ENCODE measurements at regions not wholly inside any gene's neighbourhood (a gene's known extent, or its start where the extent isn't known, plus 50 kb on each side); places are given as distances from the start of the nearest gene placed in this dataset.

DNA sequence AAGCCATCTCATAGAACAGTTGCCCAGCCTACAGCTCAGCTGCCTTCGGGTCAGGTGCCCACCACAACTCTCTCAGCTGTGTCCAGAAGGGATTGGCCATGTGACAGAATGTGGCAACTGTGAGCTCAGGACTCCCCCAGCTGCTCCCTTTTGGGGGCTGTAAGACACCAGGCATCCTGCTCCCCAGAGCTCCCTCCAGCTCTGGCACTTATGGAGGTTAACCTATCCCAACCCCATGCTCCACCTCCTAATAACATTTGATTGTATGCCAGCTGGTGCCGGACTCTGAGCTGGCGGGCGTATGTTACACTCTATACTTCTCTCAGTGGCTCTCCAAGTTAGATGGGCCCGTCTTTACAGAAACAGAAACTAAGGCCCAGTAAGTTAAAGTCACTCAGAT is 222.8 kb downstream of the FAM43A start:
- Histone ChIP-seq H3K79me2 (ENCODE audit: control insufficient read depth, low read length) (no peaks in the 10 kb centered on the region), H3K9me2 (replicated peaks; ENCODE audit: control insufficient read depth, low read length) (no peaks in the 10 kb centered on the region), H3K4me2 (ENCODE audit: low read length) (no peak overlapping the region), H4K20me1 (ENCODE audit: control insufficient read depth, insufficient read depth, low read depth, low read length) (no peaks in the 10 kb centered on the region), H3K4me3 (ENCODE audit: low read length) (no peak overlapping the region), H3K27me3 (ENCODE audit: control insufficient read depth, low read length) (peaks cover 5% of the 10 kb centered on the region; the same call in 1 of the 2 replicates), H3K4me1 (ENCODE audit: control insufficient read depth, low read length) (no peaks in the 10 kb centered on the region), H3K36me3 (ENCODE audit: control insufficient read depth, low read length) (no peaks in the 10 kb centered on the region), H3K27ac (ENCODE audit: low read depth, low read length) (no peak overlapping the region), H3F3A (ENCODE audit: control insufficient read depth, insufficient read depth) (no peaks in the 10 kb centered on the region), H3K9me3 (ENCODE audit: control insufficient read depth, insufficient read depth, low read length) (peaks cover 4% of the 10 kb centered on the region; the same call in 1 of the 2 replicates)
- TF ChIP-seq EZH2phosphoT487 (IDR thresholded peaks at IDR 0.05; ENCODE audit: borderline replicate concordance, low read length) = no peak
- TF ChIP-seq, protein P1, sequence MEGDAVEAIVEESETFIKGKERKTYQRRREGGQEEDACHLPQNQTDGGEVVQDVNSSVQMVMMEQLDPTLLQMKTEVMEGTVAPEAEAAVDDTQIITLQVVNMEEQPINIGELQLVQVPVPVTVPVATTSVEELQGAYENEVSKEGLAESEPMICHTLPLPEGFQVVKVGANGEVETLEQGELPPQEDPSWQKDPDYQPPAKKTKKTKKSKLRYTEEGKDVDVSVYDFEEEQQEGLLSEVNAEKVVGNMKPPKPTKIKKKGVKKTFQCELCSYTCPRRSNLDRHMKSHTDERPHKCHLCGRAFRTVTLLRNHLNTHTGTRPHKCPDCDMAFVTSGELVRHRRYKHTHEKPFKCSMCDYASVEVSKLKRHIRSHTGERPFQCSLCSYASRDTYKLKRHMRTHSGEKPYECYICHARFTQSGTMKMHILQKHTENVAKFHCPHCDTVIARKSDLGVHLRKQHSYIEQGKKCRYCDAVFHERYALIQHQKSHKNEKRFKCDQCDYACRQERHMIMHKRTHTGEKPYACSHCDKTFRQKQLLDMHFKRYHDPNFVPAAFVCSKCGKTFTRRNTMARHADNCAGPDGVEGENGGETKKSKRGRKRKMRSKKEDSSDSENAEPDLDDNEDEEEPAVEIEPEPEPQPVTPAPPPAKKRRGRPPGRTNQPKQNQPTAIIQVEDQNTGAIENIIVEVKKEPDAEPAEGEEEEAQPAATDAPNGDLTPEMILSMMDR (IDR thresholded peaks at IDR 0.05; ENCODE audit: low read depth, low read length, poor library complexity, severe bottlenecking) = no peak

DNA sequence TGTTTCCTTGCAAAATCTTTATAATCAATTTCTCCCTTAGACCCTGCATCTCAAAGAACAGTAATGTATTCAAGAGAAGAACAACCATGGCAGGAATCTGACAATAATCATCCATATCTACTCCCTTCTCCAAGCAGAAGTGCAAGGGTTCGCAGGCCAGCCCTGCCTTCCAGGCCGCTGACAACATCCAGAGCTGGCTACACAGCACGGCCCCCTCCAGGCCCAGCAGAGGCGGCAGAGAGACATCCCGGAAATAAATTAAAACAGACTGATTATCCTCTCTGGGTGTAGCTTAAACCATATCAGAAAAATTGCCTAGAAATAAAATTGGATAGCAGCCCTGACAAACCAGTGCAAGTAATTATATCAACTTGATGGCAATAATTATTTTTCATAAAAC is 223.3 kb downstream of the FAM43A start:
- H3K79me2 ChIP-seq (ENCODE audit: control insufficient read depth, low read length) = no peaks in the 10 kb centered on the region
- TF ChIP-seq EZH2phosphoT487 (IDR thresholded peaks at IDR 0.05; ENCODE audit: borderline replicate concordance, low read length) = no peak
- TF ChIP-seq, protein P1 (IDR thresholded peaks at IDR 0.05; ENCODE audit: low read depth, low read length, poor library complexity, severe bottlenecking) = no peak

DNA sequence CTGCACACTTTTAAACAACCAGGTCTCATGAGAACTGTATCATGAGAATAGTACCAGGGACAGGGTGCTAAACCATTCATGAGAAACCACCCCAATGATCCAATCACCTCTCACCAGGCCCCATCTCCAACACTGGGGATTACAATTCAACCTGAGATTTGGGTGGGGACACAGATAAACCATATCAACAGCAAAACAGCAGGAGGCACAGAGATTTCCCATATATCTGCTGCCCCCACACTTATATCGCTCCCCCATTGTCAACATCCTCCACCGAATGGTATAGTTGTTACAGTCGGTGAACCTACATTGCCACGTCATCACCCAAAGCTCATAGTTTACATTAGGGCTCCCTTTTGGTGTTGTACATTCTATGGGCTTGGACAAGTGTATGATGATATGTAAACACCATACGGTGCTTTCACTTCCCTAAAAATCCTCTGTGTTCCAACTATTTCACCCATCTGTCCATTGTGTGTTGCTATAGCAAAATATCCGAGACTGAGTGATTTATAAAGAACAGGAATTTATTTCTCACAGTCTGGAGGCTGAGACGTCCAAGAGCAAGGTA is 224.8 kb downstream of the FAM43A start:
- Histone ChIP-seq H3K4me3 (ENCODE audit: low read length) (no peak overlapping the region), H3K79me2 (ENCODE audit: control insufficient read depth, low read length) (no peaks in the 10 kb centered on the region), H4K20me1 (ENCODE audit: control insufficient read depth, insufficient read depth, low read depth, low read length) (no peaks in the 10 kb centered on the region), H3K36me3 (ENCODE audit: control insufficient read depth, low read length) (no peaks in the 10 kb centered on the region), H3K9me3 (ENCODE audit: control insufficient read depth, insufficient read depth, low read length) (no peaks in the 10 kb centered on the region), H3K9me2 (replicated peaks; ENCODE audit: control insufficient read depth, low read length) (no peaks in the 10 kb centered on the region), H3K27ac (ENCODE audit: low read depth, low read length) (no peak overlapping the region), H3F3A (ENCODE audit: control insufficient read depth, insufficient read depth) (no peaks in the 10 kb centered on the region), H3K27me3 (ENCODE audit: control insufficient read depth, low read length) (peaks cover 5% of the 10 kb centered on the region; the same call in 1 of the 2 replicates), H3K4me1 (ENCODE audit: control insufficient read depth, low read length) (no peaks in the 10 kb centered on the region), H3K4me2 (ENCODE audit: low read length) (no peak overlapping the region)
- TF ChIP-seq, protein P1 (IDR thresholded peaks at IDR 0.05; ENCODE audit: low read depth, low read length, poor library complexity, severe bottlenecking) = no peak
- TF ChIP-seq EZH2phosphoT487 (IDR thresholded peaks at IDR 0.05; ENCODE audit: borderline replicate concordance, low read length) = no peak

More for the DNA sequence above, 223.3 kb downstream of the FAM43A start:
- no peaks in the 10 kb centered on the region for H3K4me1 ChIP-seq (ENCODE audit: control insufficient read depth, low read length)
- no peaks in the 10 kb centered on the region for H4K20me1 ChIP-seq (ENCODE audit: control insufficient read depth, insufficient read depth, low read depth, low read length)
- H3K27me3 ChIP-seq (ENCODE audit: control insufficient read depth, low read length) = peaks cover 5% of the 10 kb centered on the region; the same call in 1 of the 2 replicates
- H3K9me2 ChIP-seq (replicated peaks; ENCODE audit: control insufficient read depth, low read length) = no peaks in the 10 kb centered on the region
- no peaks in the 10 kb centered on the region for H3K36me3 ChIP-seq (ENCODE audit: control insufficient read depth, low read length)
- H3F3A ChIP-seq (ENCODE audit: control insufficient read depth, insufficient read depth) = no peaks in the 10 kb centered on the region
- H3K9me3 ChIP-seq (ENCODE audit: control insufficient read depth, insufficient read depth, low read length) = peaks cover under 1% of the 10 kb centered on the region; the same call in 1 of the 2 replicates
- H3K27ac ChIP-seq (ENCODE audit: low read depth, low read length) = no peak overlapping the region
- H3K4me2 ChIP-seq (ENCODE audit: low read length) = no peak overlapping the region
- no peak overlapping the region for H3K4me3 ChIP-seq (ENCODE audit: low read length)

Data from DOHH2 (cell line).